ENCODE measurements at regions not wholly inside any gene's neighbourhood (a gene's known extent, or its start where the extent isn't known, plus 50 kb on each side); places are given as distances from the start of the nearest gene placed in this dataset.

- DNase-seq = no peak
These were observed 109.9 kb downstream of the RBFOX3 start for GRCh38 chr17:79500745-79501618.

GRCh38 chr17:79498854-79499253 lies 112.0 kb downstream of the RBFOX3 start:
- DNase-seq = no peak

GRCh38 chr17:79497777-79498348 lies 113.0 kb downstream of the RBFOX3 start:
- DNase-seq = no peak

DNA sequence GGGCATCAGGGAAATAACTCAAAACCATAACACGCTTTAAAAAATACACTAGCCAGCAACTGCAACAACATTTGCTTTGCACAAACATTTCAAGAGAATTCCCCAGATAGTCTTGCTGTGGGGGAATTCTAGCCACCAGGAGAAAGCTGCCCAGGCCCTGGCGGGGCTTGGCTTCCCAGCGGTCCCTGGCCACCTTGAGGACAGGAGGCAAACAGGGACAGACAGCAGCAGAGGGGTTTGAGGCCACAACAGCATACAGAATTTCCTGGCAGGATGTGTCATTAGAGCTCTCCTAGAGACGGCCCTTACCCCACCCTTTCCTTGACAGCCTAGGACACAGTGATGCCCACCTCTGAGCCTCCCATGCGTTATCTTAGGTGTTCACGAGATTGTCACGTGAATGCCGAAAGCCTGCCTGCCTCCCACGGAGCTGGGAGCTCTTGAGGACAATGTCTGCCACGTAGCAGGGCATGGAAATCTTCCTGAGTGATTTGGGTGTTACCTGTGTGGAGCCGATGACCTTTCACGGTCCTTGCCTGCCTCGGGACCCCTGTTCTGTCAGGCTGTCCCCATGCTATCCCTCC lies 114.3 kb downstream of the RBFOX3 start:
- DNase-seq = no peak

DNA sequence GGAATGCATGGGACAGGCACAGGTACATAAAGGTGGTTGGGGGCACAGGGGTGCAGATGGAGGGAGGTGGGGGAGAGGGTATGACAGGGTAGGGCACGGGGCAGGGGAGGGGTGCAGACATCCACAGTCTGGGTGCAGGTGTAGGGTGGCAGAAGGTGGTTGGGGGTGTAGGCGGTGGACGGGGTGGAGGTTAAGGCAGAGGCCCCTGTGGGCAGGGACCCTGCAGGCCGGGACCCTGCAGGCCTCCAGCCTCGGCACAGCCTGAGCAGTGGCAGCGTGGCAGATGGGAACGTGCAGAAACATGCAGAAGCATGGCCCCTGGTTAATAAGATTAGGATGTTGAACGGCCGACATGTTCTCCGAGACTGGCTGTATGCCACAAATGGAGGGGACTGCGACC lies 115.2 kb downstream of the RBFOX3 start:
- no peak for DNase-seq

DNA sequence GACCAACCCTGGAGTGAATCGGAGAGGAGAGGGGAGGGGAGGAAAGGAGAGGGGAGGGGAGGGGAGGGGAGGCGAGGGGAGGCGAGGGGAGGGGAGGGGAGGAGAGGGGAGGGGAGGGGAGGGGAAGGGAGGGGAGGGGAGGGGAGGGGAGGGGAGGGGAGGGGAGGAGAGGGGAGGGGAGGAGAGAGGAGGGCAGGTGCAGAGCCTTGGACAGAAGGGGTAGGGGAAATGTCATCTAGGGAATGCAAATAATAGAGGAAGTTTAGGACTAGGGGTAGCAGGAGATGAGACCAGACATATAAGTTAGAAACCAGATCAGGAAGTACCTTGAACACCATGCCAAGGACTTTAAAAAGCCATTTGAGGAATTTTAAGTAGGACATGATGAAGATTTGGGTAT lies 119.8 kb downstream of the RBFOX3 start:
- no peak for DNase-seq

DNA sequence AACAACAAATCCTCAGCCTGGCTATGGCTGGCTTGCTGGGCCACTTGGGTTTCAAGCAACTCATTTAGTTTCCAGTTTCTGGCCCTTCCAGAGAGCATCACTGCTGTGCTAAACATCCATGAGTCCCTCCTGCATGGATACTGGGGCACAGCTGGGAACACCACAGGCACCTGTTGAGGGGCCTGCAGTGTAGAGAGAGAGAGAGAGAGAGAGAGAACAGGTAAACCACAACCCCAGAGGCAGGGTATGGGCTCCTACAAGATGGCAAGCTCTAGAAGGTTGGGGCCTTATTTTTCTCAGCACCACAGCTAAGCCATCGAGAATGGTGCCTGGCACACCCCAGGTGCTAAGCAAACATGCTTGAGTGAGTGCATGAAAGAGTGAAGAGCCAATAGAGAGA lies 120.3 kb downstream of the RBFOX3 start:
- no peak for DNase-seq

- no peak for DNase-seq
These were observed 123.7 kb downstream of the RBFOX3 start for GRCh38 chr17:79487149-79487548.

- no peak for DNase-seq
These were observed 124.9 kb downstream of the RBFOX3 start for GRCh38 chr17:79485991-79486390.

DNA sequence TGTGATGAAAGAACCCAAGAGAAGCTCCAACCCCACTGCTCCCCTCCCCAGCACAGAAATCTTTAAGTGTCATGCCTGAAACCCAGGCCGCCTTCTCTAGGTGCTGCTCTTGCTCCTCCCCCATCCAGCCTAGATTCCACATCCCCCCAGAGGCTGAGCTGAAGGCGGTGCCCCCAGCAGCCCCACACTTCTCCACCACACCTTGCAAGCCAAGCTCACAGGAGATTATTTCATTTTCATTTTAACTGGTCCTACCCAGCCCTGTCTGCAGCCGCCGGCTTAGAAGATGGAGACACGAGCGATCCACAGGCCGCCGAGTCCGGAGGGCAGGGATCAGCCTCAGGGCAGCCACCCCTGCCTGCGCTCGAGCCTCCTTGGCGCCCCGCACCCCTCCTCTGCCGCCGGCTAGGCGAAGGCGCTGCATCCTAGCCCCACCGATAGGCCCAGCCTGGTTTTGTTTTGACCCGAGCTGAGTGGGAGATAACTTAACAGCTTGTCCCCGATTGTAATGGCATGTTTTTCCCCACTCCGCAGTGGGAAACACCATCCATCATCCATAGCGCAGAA lies 125.3 kb downstream of the RBFOX3 start:
- no peak for DNase-seq

GRCh38 chr17:79484600-79485418 lies 126.0 kb downstream of the RBFOX3 start:
- DNase-seq = no peak

- DNase-seq = no peak
These were observed 127.0 kb downstream of the RBFOX3 start for GRCh38 chr17:79483842-79484241.

DNA sequence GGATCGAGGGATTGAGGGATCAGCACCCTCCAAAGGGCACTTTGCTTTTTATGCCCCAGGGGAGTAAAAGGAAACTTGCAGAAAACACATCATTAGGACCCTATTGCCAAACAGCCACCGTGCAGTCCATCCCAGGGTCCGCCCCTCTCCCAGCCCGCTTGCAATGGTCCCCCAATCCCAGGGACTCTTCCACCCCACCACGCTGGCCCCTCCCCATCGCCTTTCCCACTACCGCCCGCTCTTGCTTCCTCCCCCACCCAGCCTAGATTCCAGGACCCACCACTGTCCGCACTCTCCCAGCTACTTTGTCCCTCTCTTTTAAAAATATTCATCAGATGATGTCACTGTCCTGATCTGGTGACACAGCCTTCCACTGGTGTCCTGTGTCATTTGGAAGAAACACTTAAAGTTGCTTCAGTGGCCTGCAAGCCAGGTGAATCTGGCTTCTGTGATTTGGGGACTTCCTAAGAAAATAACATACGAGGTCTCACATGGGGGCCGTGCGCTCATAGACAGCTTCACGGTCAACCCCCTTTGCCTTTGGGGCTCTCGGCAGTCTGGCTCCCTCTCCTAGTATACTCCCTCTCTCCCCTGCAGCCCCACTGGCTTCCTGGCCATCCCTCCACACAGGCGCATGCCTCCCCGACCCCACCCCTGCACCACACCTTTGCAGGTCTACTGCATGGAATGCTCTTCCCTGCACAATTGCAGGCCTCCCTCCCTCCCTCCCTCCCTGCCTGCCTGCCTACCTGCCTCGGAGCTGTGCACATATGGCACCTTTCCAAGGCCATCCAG lies 127.9 kb downstream of the RBFOX3 start:
- no peak for DNase-seq

- DNase-seq = no peak
These were observed 131.0 kb downstream of the RBFOX3 start for GRCh38 chr17:79479876-79480275.

GRCh38 chr17:79478841-79479240 lies 132.0 kb downstream of the RBFOX3 start:
- no peak for DNase-seq

GRCh38 chr17:79478051-79478461 lies 132.8 kb downstream of the RBFOX3 start:
- no peak for DNase-seq

- no peak for DNase-seq
These were observed 134.7 kb downstream of the RBFOX3 start for GRCh38 chr17:79476074-79476652.

DNA sequence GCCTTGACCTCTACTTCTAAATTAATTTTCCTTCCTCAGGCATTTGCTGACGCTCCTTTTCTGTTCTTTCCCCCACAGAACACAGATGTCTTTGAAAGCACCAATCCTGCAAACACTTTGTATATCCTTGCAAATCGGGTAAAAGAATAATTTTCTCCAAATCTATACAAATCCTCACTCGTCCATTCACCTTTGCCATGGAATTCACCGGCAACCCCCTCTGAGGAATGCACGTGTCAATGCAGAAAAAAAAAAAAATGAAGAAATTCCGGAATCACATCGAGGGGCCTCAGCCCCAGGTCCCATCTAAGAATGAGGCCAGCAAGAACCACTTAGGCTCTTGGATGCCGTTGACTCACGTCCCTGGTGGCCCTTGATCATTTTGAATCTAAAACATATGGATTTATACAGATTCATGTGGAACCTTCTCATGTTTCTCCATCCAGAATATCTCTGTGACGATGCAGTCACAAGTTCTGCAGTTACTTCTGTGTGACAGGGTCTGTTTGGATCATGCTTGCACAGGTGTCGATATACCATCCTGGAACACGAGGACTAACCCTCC lies 136.9 kb downstream of the RBFOX3 start:
- DNase-seq = no peak

- no peak for DNase-seq
These were observed 137.6 kb downstream of the RBFOX3 start for GRCh38 chr17:79473111-79473875.

- DNase-seq = no peak
These were observed 140.1 kb downstream of the RBFOX3 start for GRCh38 chr17:79470754-79471153.

DNA sequence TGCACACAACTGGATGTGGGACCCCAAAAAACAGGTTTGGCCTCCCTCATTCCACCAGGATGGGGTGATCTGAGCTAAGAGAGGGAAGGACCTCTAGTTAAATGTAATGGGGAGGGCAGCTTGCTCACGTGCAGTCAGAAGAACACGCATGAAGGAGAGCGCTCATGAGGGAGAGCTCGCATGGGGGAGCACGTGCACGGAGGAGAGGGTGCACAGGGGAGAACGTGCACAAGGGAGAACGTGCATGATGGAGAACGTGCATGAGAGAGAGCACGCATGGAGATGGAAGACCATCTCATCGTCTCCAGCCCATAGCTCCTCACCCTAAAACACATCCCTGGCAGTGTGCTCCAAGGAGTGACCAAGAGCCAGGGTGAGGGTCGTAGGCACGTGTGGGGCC lies 141.2 kb downstream of the RBFOX3 start:
- no peak for DNase-seq

Data from activated CD8-positive, alpha-beta memory T cell treated with anti-CD3 and anti-CD28 coated beads, Interleukin-2, amount 50 U/mL, for 48 hours (primary cell).